ENCODE measurements at regions not wholly inside any gene's neighbourhood (a gene's known extent, or its start where the extent isn't known, plus 50 kb on each side); places are given as distances from the start of the nearest gene placed in this dataset.

DNA sequence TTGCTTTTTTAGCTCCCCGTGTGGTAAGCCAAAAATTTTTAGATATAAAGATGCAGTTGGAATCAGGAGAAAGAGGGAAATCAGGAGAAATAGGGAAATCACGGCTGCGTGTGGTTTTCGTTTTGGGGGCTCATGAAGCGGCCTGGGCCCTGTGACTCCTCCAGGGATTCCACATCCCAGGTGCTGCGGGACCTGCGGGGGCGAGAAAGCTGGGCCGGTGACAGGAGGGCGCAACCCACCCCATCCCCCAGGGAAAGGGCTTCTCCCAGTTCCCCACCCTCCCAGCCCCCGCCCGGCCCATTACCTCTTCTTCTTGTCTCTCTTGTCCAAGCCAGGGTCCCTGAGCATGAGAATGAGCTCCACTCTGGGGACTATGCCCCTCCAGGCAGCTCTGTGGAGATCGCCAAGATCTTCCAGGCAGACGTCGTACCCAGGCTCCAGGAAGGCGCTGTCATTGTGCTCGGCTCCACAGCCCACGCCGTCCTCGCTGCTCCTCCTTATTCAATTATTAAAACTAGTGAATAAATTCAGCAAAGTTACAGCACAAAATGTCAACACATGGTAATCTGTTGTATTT is 111.0 kb downstream of the MRPL57 start:
- TF ChIP-seq, protein P1, sequence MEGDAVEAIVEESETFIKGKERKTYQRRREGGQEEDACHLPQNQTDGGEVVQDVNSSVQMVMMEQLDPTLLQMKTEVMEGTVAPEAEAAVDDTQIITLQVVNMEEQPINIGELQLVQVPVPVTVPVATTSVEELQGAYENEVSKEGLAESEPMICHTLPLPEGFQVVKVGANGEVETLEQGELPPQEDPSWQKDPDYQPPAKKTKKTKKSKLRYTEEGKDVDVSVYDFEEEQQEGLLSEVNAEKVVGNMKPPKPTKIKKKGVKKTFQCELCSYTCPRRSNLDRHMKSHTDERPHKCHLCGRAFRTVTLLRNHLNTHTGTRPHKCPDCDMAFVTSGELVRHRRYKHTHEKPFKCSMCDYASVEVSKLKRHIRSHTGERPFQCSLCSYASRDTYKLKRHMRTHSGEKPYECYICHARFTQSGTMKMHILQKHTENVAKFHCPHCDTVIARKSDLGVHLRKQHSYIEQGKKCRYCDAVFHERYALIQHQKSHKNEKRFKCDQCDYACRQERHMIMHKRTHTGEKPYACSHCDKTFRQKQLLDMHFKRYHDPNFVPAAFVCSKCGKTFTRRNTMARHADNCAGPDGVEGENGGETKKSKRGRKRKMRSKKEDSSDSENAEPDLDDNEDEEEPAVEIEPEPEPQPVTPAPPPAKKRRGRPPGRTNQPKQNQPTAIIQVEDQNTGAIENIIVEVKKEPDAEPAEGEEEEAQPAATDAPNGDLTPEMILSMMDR (IDR thresholded peaks at IDR 0.05; ENCODE audit: insufficient read depth, low read depth, low read length) = no peak
- TF ChIP-seq EZH2 (IDR thresholded peaks at IDR 0.05; ENCODE audit: insufficient read depth, low read length) = no peak
